Suprapubic skin (tissue), 4 donors: ENCODE measurements at regions not wholly inside any gene's neighbourhood (a gene's known extent, or its start where the extent isn't known, plus 50 kb on each side); places are given as distances from the start of the nearest gene placed in this dataset.

Experiments
- CTCF ChIP-seq, 2 donors: fragments of 200-600 bp in 1 of 2; fragments of 450-650 bp in 1 of 2; sonication (generic) in 1 of 2; IDR thresholded peaks; one replicate each; pipeline ENCODE4 v1.5.1; 2016 to 2019; ENCODE audit warnings: antibody characterized with exemption in 2 of 2, mild to moderate bottlenecking in 1 of 2, moderate library complexity in 1 of 2
- EP300 ChIP-seq: sonication (generic); formaldehyde crosslinking; IDR thresholded peaks from one replicate; pipeline ENCODE4 v1.6.1; 2017; ENCODE audit warnings: antibody characterized with exemption
- POLR2A ChIP-seq, 2 donors: fragments of 450-650 bp; IDR thresholded peaks; one replicate each; pipeline ENCODE4 v1.6.1; 2017; ENCODE audit warnings: antibody characterized with exemption in 2 of 2, mild to moderate bottlenecking in 2 of 2, moderate library complexity in 2 of 2
- POLR2AphosphoS5 ChIP-seq, 3 donors: sonication (generic); formaldehyde crosslinking; IDR thresholded peaks; one replicate each; pipeline ENCODE4 v1.6.1; 2017; ENCODE audit warnings: antibody characterized with exemption in 3 of 3

- TF ChIP-seq CTCF (IDR thresholded peaks at IDR 0.05): no peak
- no peak for TF ChIP-seq POLR2A (IDR thresholded peaks at IDR 0.05)
- TF ChIP-seq EP300: no peak
- no peak for TF ChIP-seq POLR2AphosphoS5 (IDR thresholded peaks at IDR 0.05)
Measured at GRCh38 chr10:117926491-117926890, 120.2 kb downstream of the RAB11FIP2 start.
